Spleen (tissue), 11 donors: ENCODE measurements at regions not wholly inside any gene's neighbourhood (a gene's known extent, or its start where the extent isn't known, plus 50 kb on each side); places are given as distances from the start of the nearest gene placed in this dataset.

Source experiments
- DNase-seq: peaks from one replicate; pipeline ENCODE4 v3.0.0-alpha.2; 2020
- H3K27ac ChIP-seq, 8 donors: fragments of 200-600 bp; sonication (generic) in 7 of 8; 1 replicate in 4 of 8; 2 replicates in 4 of 8; pipeline versions ENCODE4 v1.5.0 to v1.8.0; 2016 to 2021; ENCODE audit warnings: inconsistent platforms in 4 of 8, mild to moderate bottlenecking in 4 of 8, moderate library complexity in 1 of 8
- H3K27me3 ChIP-seq, 7 donors: fragments of 200-600 bp; sonication (generic) in 6 of 7; replicated peaks in 1 of 7; 1 replicate in 4 of 7; 2 replicates in 3 of 7; pipeline versions ENCODE4 v1.5.0 to v1.8.0; 2016 to 2021; ENCODE audit warnings: inconsistent platforms in 3 of 7, mild to moderate bottlenecking in 1 of 7
- H3K36me3 ChIP-seq, 6 donors: fragments of 200-600 bp; sonication (generic) in 5 of 6; 1 replicate in 4 of 6; 2 replicates in 2 of 6; pipeline versions ENCODE4 v1.5.0 to v1.8.0; 2016 to 2021; ENCODE audit warnings: inconsistent platforms in 2 of 6
- H3K4me1 ChIP-seq, 6 donors: fragments of 200-600 bp; sonication (generic) in 5 of 6; 1 replicate in 3 of 6; 2 replicates in 3 of 6; pipeline versions ENCODE4 v1.5.0 to v1.8.0; 2016 to 2021; ENCODE audit warnings: inconsistent platforms in 3 of 6
- H3K4me3 ChIP-seq, 8 donors: fragments of 200-600 bp; sonication (generic) in 7 of 8; 1 replicate in 4 of 8; 2 replicates in 4 of 8; pipeline versions ENCODE4 v1.5.0 to v1.8.0; 2016 to 2021; ENCODE audit warnings: inconsistent platforms in 4 of 8, mild to moderate bottlenecking in 4 of 8, moderate library complexity in 2 of 8
- H3K9me3 ChIP-seq, 8 donors: fragments of 200-600 bp; sonication (generic) in 7 of 8; 1 replicate in 4 of 8; 2 replicates in 4 of 8; pipeline versions ENCODE4 v1.5.0 to v1.8.0; 2016 to 2021; ENCODE audit warnings: inconsistent platforms in 4 of 8
- CTCF ChIP-seq, 11 experiments: fragments of 200-600 bp in 7 of 11; fragments of 450-650 bp in 4 of 11; sonication (generic) in 4 of 11; IDR thresholded peaks in 8 of 11; conservative IDR thresholded peaks in 3 of 11; 1 replicate in 7 of 11; 2 replicates in 4 of 11; pipeline versions ENCODE4 v1.4.0 to v1.8.0; 2016 to 2021; ENCODE audit warnings: antibody characterized with exemption in 11 of 11, inconsistent platforms in 4 of 11, mild to moderate bottlenecking in 1 of 11
- POLR2A ChIP-seq, 3 donors: fragments of 450-650 bp; IDR thresholded peaks; one replicate each; pipeline ENCODE4 v1.5.1; 2017; ENCODE audit warnings: antibody characterized with exemption in 3 of 3, mild to moderate bottlenecking in 1 of 3
- POLR2AphosphoS5 ChIP-seq, 3 donors: sonication (generic); formaldehyde crosslinking; IDR thresholded peaks; one replicate each; pipeline ENCODE4 v1.5.1; 2017; ENCODE audit warnings: antibody characterized with exemption in 3 of 3
- WGBS, 5 donors: extraction: QIAGEN DNeasy Blood & Tissue Kit in 3 of 5; methylation state at CpG; one replicate each; pipeline versions ENCODE4 v1.1.5 to v1.1.7; 2013 to 2018; 5-methylcytosine and 5-hydroxymethylcytosine counted together
- intact Hi-C: fragments of 100-400 bp; cut with DNase I; formaldehyde crosslinking; loops from one replicate; pipeline ENCODE4 v1.15.0; 2023; ENCODE audit warnings: low total_unique reads
- donor health status: healthy with polysubstance abuse.
- donor health status: DM: no; HTN: no; CAD: no; lungs with moderate emphysema.
- donor health status: DM: no; HTN: no; CAD: no.
- donor health status: Bipolar disorder and iron deficiency.
- donor health status: healthy.
- donor health status: DM: no; HTN: no; CAD: no.
- donor health status: DM: yes; HTN: yes; CAD: no.

GRCh38 chr2:139946690-139947089 is 1166.5 kb upstream of the NXPH2 start:
- TF ChIP-seq POLR2A (IDR thresholded peaks at IDR 0.05): no peak
- TF ChIP-seq CTCF (IDR thresholded peaks at IDR 0.05 in 8 of 11, conservative IDR thresholded peaks at IDR 0.05 in 3 of 11): no peak
- TF ChIP-seq POLR2AphosphoS5 (IDR thresholded peaks at IDR 0.05): no peak
- H3K9me3 ChIP-seq: no peaks in the 10 kb centered on the region
- WGBS, 5 donors: 77 to 86% (median 81%) methylated on average over 2 of the region's 2 CpGs

GRCh38 chr2:139940686-139941085 is 1160.5 kb upstream of the NXPH2 start:
- Histone ChIP-seq H3K4me3 (no peak overlapping the region), H3K4me1 (no peaks in the 10 kb centered on the region), H3K27me3 (no peaks in the 10 kb centered on the region), H3K27ac (no peak overlapping the region), H3K36me3 (no peaks in the 10 kb centered on the region), H3K9me3 (peaks cover 0 to 26% (median 1%) of the 10 kb centered on the region in 8 donors)
- TF ChIP-seq CTCF (IDR thresholded peaks at IDR 0.05 in 8 of 11, conservative IDR thresholded peaks at IDR 0.05 in 3 of 11) (no peak), POLR2A (IDR thresholded peaks at IDR 0.05) (no peak), POLR2AphosphoS5 (IDR thresholded peaks at IDR 0.05) (no peak)
- no peak for DNase-seq
- intact Hi-C loops: no loop called here
- WGBS, 5 donors: 89 to 97% (median 95%) methylated on average over 1 of the region's 1 CpG

More at GRCh38 chr2:139946690-139947089, 1166.5 kb upstream of the NXPH2 start:
- no peak overlapping the region for H3K4me3 ChIP-seq
- H3K27me3 ChIP-seq: no peaks in the 10 kb centered on the region
- H3K36me3 ChIP-seq: no peaks in the 10 kb centered on the region
- H3K4me1 ChIP-seq: no peaks in the 10 kb centered on the region
- DNase-seq: no peak
- no peak overlapping the region for H3K27ac ChIP-seq
- intact Hi-C loops: no loop called here

- DNase-seq: no peak
- 39 to 55% (median 42%) methylated on average over 1 of the region's 1 CpG for WGBS, 5 donors
- no peak overlapping the region for H3K27ac ChIP-seq
- no peaks in the 10 kb centered on the region for H3K36me3 ChIP-seq
- peaks cover 0 to 5% (median 0%) of the 10 kb centered on the region in 8 donors for H3K9me3 ChIP-seq
- H3K27me3 ChIP-seq: no peaks in the 10 kb centered on the region
- no peak overlapping the region for H3K4me3 ChIP-seq
- H3K4me1 ChIP-seq: no peaks in the 10 kb centered on the region
- intact Hi-C loops: no loop called here
- TF ChIP-seq POLR2AphosphoS5 (IDR thresholded peaks at IDR 0.05) (no peak), CTCF (IDR thresholded peaks at IDR 0.05 in 8 of 11, conservative IDR thresholded peaks at IDR 0.05 in 3 of 11) (no peak), POLR2A (IDR thresholded peaks at IDR 0.05) (no peak)
These were observed 1145.7 kb upstream of the NXPH2 start for GRCh38 chr2:139925903-139926302.

GRCh38 chr2:139924070-139924469 is 1143.9 kb upstream of the NXPH2 start:
- H3K27ac ChIP-seq: no peak overlapping the region
- intact Hi-C loops: no loop called here
- H3K4me1 ChIP-seq: no peaks in the 10 kb centered on the region
- peaks cover 0 to 5% (median 0%) of the 10 kb centered on the region in 8 donors for H3K9me3 ChIP-seq
- DNase-seq: no peak
- H3K36me3 ChIP-seq: no peaks in the 10 kb centered on the region
- no peaks in the 10 kb centered on the region for H3K27me3 ChIP-seq
- no peak for TF ChIP-seq POLR2A (IDR thresholded peaks at IDR 0.05)
- no peak overlapping the region for H3K4me3 ChIP-seq
- WGBS, 5 donors: 71 to 83% (median 80%) methylated on average over 5 of the region's 5 CpGs

- no peaks in the 10 kb centered on the region for H3K27me3 ChIP-seq
- no peak for TF ChIP-seq POLR2AphosphoS5 (IDR thresholded peaks at IDR 0.05)
- TF ChIP-seq POLR2A (IDR thresholded peaks at IDR 0.05): no peak
- no peak for TF ChIP-seq CTCF (IDR thresholded peaks at IDR 0.05 in 8 of 11, conservative IDR thresholded peaks at IDR 0.05 in 3 of 11)
- H3K36me3 ChIP-seq: no peaks in the 10 kb centered on the region
- no peaks in the 10 kb centered on the region for H3K4me1 ChIP-seq
- no peak overlapping the region for H3K4me3 ChIP-seq
- H3K27ac ChIP-seq: no peak overlapping the region
- H3K9me3 ChIP-seq: peaks cover 0 to 7% (median 0%) of the 10 kb centered on the region in 8 donors
- WGBS, 5 donors: 80 to 93% (median 85%) methylated on average over 3 of the region's 3 CpGs
- no peak for DNase-seq
- intact Hi-C loops: no loop called here
These were observed 1138.8 kb upstream of the NXPH2 start for GRCh38 chr2:139918982-139919381.
